ENCODE measurements at regions not wholly inside any gene's neighbourhood (a gene's known extent, or its start where the extent isn't known, plus 50 kb on each side); places are given as distances from the start of the nearest gene placed in this dataset.

- no peak for TF ChIP-seq SIN3A (IDR thresholded peaks at IDR 0.05; ENCODE audit: low read depth)
- TF ChIP-seq, protein P1, sequence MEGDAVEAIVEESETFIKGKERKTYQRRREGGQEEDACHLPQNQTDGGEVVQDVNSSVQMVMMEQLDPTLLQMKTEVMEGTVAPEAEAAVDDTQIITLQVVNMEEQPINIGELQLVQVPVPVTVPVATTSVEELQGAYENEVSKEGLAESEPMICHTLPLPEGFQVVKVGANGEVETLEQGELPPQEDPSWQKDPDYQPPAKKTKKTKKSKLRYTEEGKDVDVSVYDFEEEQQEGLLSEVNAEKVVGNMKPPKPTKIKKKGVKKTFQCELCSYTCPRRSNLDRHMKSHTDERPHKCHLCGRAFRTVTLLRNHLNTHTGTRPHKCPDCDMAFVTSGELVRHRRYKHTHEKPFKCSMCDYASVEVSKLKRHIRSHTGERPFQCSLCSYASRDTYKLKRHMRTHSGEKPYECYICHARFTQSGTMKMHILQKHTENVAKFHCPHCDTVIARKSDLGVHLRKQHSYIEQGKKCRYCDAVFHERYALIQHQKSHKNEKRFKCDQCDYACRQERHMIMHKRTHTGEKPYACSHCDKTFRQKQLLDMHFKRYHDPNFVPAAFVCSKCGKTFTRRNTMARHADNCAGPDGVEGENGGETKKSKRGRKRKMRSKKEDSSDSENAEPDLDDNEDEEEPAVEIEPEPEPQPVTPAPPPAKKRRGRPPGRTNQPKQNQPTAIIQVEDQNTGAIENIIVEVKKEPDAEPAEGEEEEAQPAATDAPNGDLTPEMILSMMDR (IDR thresholded peaks at IDR 0.05 in 2 of 3, conservative IDR thresholded peaks at IDR 0.05 in 1 of 3; ENCODE audit: borderline replicate concordance in 1 of 3, insufficient read depth in 1 of 3, low read depth in 2 of 3, low read length in 2 of 3) = no peak
- TF ChIP-seq POLR2A (IDR thresholded peaks at IDR 0.05; ENCODE audit: borderline replicate concordance, extremely low read depth, insufficient read depth, insufficient read length) = no peak
- no peak for TF ChIP-seq TCF7L2 (IDR thresholded peaks at IDR 0.05; ENCODE audit: borderline replicate concordance, extremely low read depth, insufficient read depth, insufficient read length)
Observed at GRCh38 chr4:53688186-53688790, 97.0 kb upstream of the LNX1 start.

Measured in HCT116 (cell line).